ENCODE measurements at regions not wholly inside any gene's neighbourhood (a gene's known extent, or its start where the extent isn't known, plus 50 kb on each side); places are given as distances from the start of the nearest gene placed in this dataset.

- TF ChIP-seq CTCF (IDR thresholded peaks at IDR 0.05; ENCODE audit: low read depth, low read length) = no peak
- H3K27ac ChIP-seq (ENCODE audit: low read depth, low read length) = no peak overlapping the region
- POLR2A ChIA-PET = no interaction called here
- H3K9me3 ChIP-seq (ENCODE audit: control insufficient read depth, insufficient read depth, low read length) = no peaks in the 10 kb centered on the region
- no peak overlapping the region for H3K4me3 ChIP-seq (ENCODE audit: low read depth, low read length)
- CTCF ChIA-PET = interaction anchor here (0.6 kb wide), 1 partner anchor 961 kb away, joined by 4 read pairs; no protein-coding TSS in a partner anchor
- H3K27me3 ChIP-seq (ENCODE audit: control insufficient read depth, insufficient read depth, low read length) = no peaks in the 10 kb centered on the region
- no peak for DNase-seq (ENCODE audit: low read depth, low spot score)
These were observed 108.2 kb downstream of the FOXD2 start for GRCh38 chr1:47545912-47546483.

GRCh38 chr1:47547753-47548573, 110.1 kb downstream of the FOXD2 start:
- Histone ChIP-seq H3K27ac (ENCODE audit: low read depth, low read length) (no peak overlapping the region), H3K27me3 (ENCODE audit: control insufficient read depth, insufficient read depth, low read length) (peaks cover 4% of the 10 kb centered on the region), H3K9me3 (ENCODE audit: control insufficient read depth, insufficient read depth, low read length) (no peaks in the 10 kb centered on the region), H3K4me3 (ENCODE audit: low read depth, low read length) (no peak overlapping the region)
- POLR2A ChIA-PET = no interaction called here
- no peak for DNase-seq (ENCODE audit: low read depth, low spot score)
- CTCF ChIA-PET = interaction anchor here (0.9 kb wide), 1 partner anchor 178 kb away, joined by 4 read pairs; no protein-coding TSS in a partner anchor
- no peak for TF ChIP-seq CTCF (IDR thresholded peaks at IDR 0.05; ENCODE audit: low read depth, low read length)

GRCh38 chr1:47548637-47549036, 110.8 kb downstream of the FOXD2 start:
- Histone ChIP-seq H3K4me3 (ENCODE audit: low read depth, low read length) (no peak overlapping the region), H3K27ac (ENCODE audit: low read depth, low read length) (no peak overlapping the region), H3K9me3 (ENCODE audit: control insufficient read depth, insufficient read depth, low read length) (no peaks in the 10 kb centered on the region), H3K27me3 (ENCODE audit: control insufficient read depth, insufficient read depth, low read length) (peaks cover 4% of the 10 kb centered on the region)
- POLR2A ChIA-PET = no interaction called here
- no peak for TF ChIP-seq CTCF (IDR thresholded peaks at IDR 0.05; ENCODE audit: low read depth, low read length)
- CTCF ChIA-PET = no interaction called here
- DNase-seq (ENCODE audit: low read depth, low spot score) = no peak

GRCh38 chr1:47549532-47549931, 111.7 kb downstream of the FOXD2 start:
- POLR2A ChIA-PET = interaction anchor here (0.7 kb wide), 1 partner anchor 95 kb away, joined by 4 read pairs; no protein-coding TSS in a partner anchor
- no peak overlapping the region for H3K27ac ChIP-seq (ENCODE audit: low read depth, low read length)
- CTCF ChIA-PET = no interaction called here
- TF ChIP-seq CTCF (IDR thresholded peaks at IDR 0.05; ENCODE audit: low read depth, low read length) = no peak
- no peaks in the 10 kb centered on the region for H3K9me3 ChIP-seq (ENCODE audit: control insufficient read depth, insufficient read depth, low read length)
- peaks cover 4% of the 10 kb centered on the region for H3K27me3 ChIP-seq (ENCODE audit: control insufficient read depth, insufficient read depth, low read length)
- H3K4me3 ChIP-seq (ENCODE audit: low read depth, low read length) = no peak overlapping the region
- DNase-seq (ENCODE audit: low read depth, low spot score) = no peak

GRCh38 chr1:47550929-47551328, 113.1 kb downstream of the FOXD2 start:
- no peak for TF ChIP-seq CTCF (IDR thresholded peaks at IDR 0.05; ENCODE audit: low read depth, low read length)
- no peaks in the 10 kb centered on the region for H3K9me3 ChIP-seq (ENCODE audit: control insufficient read depth, insufficient read depth, low read length)
- H3K27ac ChIP-seq (ENCODE audit: low read depth, low read length) = no peak overlapping the region
- ChIA-PET POLR2A (no interaction called here), CTCF (interaction anchor here (0.6 to 0.7 kb wide), 2 partner anchors 100 to 502 kb away, joined by 3 to 5 read pairs; no protein-coding TSS in a partner anchor)
- no peak overlapping the region for H3K4me3 ChIP-seq (ENCODE audit: low read depth, low read length)
- DNase-seq (ENCODE audit: low read depth, low spot score) = no peak
- H3K27me3 ChIP-seq (ENCODE audit: control insufficient read depth, insufficient read depth, low read length) = peaks cover 10% of the 10 kb centered on the region
